WERI-Rb-1 (cell line): ENCODE measurements at regions not wholly inside any gene's neighbourhood (a gene's known extent, or its start where the extent isn't known, plus 50 kb on each side); places are given as distances from the start of the nearest gene placed in this dataset.

Source experiments
- DNase-seq: peaks from one replicate; pipeline ENCODE4 v3.0.0-alpha.2; 2020
- H3K27ac ChIP-seq: fragments of 250-450 bp; sonication (Bioruptor Pico); 2 replicates; pipeline ENCODE4 v1.5.1; 2020; ENCODE audit warnings: mild to moderate bottlenecking, moderate library complexity
- H3K27me3 ChIP-seq: fragments of 250-450 bp; sonication (Bioruptor Pico); 2 replicates; pipeline ENCODE4 v1.5.1; 2021; ENCODE audit warnings: mild to moderate bottlenecking, low read depth, moderate library complexity; ENCODE audit not compliant: insufficient read depth, severe bottlenecking
- H3K36me3 ChIP-seq: fragments of 250-450 bp; sonication (Bioruptor Pico); 2 replicates; pipeline ENCODE4 v1.5.1; 2020; ENCODE audit warnings: mild to moderate bottlenecking, moderate library complexity
- H3K4me3 ChIP-seq: 2 replicates; pipeline ENCODE4 v1.5.1; 2011; ENCODE audit warnings: low read depth, mild to moderate bottlenecking, control low read depth, low read length
- H3K9me3 ChIP-seq: fragments of 250-450 bp; sonication (Bioruptor Pico); 2 replicates; pipeline ENCODE4 v1.5.1; 2021; ENCODE audit warnings: mild to moderate bottlenecking, moderate library complexity; ENCODE audit not compliant: severe bottlenecking
- CTCF ChIP-seq: IDR thresholded peaks from 2 replicates; pipeline ENCODE4 v1.5.1; 2011; ENCODE audit warnings: low read depth, mild to moderate bottlenecking, control low read depth, inconsistent platforms, low read length

DNA sequence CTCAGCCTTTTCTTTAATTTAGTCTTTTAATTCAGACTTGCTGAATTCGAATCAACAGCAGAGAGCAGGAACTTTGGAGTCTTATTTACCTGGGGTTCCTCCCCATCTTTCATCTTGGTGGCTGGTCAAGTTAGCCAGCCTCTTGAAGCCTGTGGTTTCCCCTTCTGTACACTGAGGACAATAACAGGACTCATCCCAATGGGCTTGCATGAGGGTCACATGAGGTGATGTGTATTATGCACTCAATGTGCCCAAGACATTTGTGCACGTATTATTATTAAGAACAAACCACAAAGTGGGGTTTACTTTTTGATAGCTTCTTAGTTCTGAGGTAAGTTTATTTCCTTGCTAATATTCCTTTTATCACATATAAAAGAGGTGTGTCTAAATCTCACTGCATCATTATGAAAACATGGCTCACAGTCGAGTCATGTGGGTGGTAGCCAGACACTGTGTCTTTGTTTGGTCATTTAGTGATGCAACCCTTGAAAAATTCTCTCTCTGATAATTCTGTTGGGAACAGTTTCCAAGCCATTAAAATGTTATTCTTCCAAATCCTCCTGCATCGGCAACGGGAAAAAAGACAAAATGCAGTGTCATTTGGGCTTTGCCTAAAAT, 86.5 kb upstream of the GRB10 start:
- no peaks in the 10 kb centered on the region for H3K9me3 ChIP-seq
- TF ChIP-seq CTCF = no peak
- H3K27me3 ChIP-seq = peaks cover 22% of the 10 kb centered on the region
- DNase-seq = no peak
- no peak overlapping the region for H3K27ac ChIP-seq
- no peak overlapping the region for H3K4me3 ChIP-seq
- no peaks in the 10 kb centered on the region for H3K36me3 ChIP-seq

DNA sequence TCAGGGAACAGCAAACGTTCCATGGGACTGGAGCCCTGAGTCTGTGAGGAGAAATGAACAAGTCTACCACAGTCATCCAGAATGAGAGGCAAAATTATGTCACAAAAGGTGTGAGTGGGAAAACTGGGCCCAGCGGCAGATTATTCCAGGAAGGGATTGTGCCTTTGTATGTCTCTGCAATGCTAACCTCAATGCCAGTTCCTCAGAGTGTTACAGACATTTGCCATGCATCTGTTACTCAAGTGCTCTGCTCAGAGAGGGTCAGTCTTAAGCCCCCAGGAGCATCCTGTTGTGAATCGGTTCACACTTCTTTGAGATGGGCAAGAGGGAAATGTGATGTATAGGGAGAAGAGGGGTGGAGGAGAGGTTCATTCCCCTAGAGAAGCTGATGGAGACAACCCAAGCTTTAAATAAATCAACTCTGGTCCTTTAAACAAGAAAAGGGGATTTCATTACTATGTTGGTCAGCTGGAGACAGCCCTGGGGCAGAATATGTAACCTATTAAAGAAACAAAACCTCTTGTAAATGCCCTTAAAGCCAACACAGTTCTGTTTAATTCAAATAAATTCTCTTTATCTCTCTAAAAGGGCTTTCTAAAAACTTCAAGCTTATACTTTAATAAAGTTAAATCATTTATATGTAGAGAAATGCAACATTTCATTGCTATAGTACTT, 85.9 kb upstream of the GRB10 start:
- Histone ChIP-seq H3K4me3 (no peak overlapping the region), H3K27me3 (peaks cover 20% of the 10 kb centered on the region), H3K36me3 (no peaks in the 10 kb centered on the region), H3K27ac (no peak overlapping the region), H3K9me3 (no peaks in the 10 kb centered on the region)
- TF ChIP-seq CTCF = no peak
- DNase-seq = no peak

- no peak overlapping the region for H3K27ac ChIP-seq
- no peaks in the 10 kb centered on the region for H3K36me3 ChIP-seq
- TF ChIP-seq CTCF = no peak
- H3K4me3 ChIP-seq = no peak overlapping the region
- DNase-seq = no peak
- H3K9me3 ChIP-seq = no peaks in the 10 kb centered on the region
- peaks cover 21% of the 10 kb centered on the region for H3K27me3 ChIP-seq
Measured at GRCh38 chr7:50867034-50867356, 84.3 kb upstream of the GRB10 start.

DNA sequence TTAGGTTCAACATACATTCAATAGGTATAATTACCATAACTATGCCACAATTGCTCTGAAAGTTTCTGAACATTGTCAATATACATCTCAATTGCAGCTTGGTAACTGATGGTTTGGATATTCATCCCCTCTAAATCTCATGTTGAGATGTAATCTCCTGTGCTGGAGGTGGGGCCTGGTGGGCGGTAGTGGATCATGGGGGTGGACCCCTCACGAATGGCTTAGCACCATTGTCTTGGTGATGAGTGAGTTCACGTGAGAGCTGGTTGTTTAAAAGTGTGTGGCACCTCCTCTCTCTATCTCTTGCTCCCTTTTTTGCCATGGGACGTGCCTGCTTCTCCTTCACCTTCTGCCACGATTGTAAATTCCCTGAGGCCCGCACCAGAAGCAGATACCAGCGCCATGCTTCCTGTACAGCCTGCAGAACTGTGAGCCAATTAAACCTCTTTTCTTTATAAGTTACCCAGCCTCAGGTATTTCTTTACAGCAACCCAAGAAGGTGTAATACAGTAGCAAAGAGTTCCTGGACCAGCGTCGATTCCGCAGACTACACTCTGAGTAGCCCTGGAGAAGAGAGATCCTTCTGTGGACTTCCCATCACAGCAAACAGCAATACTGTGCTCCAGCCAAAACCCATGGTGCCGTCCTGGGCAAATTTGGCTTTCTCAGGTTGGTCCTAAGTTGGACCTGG, 83.8 kb upstream of the GRB10 start:
- TF ChIP-seq CTCF = no peak
- Histone ChIP-seq H3K36me3 (no peaks in the 10 kb centered on the region), H3K9me3 (no peaks in the 10 kb centered on the region), H3K27ac (no peak overlapping the region), H3K27me3 (peaks cover 22% of the 10 kb centered on the region), H3K4me3 (no peak overlapping the region)
- no peak for DNase-seq

DNA sequence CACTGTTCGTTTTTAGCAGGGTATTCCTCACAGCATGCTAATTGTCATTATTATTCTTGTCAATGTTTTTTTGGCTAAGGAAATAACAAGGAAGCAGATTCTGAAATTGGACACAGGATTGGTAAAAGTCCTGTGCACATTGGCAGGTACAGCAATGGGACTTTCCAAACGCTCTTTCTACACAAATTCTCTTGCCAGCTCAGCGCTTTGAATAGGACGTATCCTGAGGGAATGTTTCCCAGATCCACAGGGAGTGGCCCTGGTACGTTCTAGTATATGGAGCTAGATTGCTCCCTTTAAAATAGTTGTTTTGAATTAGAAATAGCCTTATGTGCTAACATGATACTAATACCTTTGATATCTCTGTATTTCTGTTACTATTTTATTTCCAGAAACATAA, 82.8 kb upstream of the GRB10 start:
- no peak for DNase-seq
- no peak overlapping the region for H3K4me3 ChIP-seq
- H3K27me3 ChIP-seq = peaks cover 26% of the 10 kb centered on the region
- H3K36me3 ChIP-seq = no peaks in the 10 kb centered on the region
- no peak for TF ChIP-seq CTCF
- no peaks in the 10 kb centered on the region for H3K9me3 ChIP-seq
- H3K27ac ChIP-seq = no peak overlapping the region

GRCh38 chr7:50864694-50865093, 82.0 kb upstream of the GRB10 start:
- Histone ChIP-seq H3K9me3 (no peaks in the 10 kb centered on the region), H3K27me3 (peaks cover 32% of the 10 kb centered on the region), H3K4me3 (no peak overlapping the region), H3K27ac (no peak overlapping the region), H3K36me3 (no peaks in the 10 kb centered on the region)
- TF ChIP-seq CTCF = no peak
- DNase-seq = no peak
